ENCODE measurements at regions not wholly inside any gene's neighbourhood (a gene's known extent, or its start where the extent isn't known, plus 50 kb on each side); places are given as distances from the start of the nearest gene placed in this dataset.

DNA sequence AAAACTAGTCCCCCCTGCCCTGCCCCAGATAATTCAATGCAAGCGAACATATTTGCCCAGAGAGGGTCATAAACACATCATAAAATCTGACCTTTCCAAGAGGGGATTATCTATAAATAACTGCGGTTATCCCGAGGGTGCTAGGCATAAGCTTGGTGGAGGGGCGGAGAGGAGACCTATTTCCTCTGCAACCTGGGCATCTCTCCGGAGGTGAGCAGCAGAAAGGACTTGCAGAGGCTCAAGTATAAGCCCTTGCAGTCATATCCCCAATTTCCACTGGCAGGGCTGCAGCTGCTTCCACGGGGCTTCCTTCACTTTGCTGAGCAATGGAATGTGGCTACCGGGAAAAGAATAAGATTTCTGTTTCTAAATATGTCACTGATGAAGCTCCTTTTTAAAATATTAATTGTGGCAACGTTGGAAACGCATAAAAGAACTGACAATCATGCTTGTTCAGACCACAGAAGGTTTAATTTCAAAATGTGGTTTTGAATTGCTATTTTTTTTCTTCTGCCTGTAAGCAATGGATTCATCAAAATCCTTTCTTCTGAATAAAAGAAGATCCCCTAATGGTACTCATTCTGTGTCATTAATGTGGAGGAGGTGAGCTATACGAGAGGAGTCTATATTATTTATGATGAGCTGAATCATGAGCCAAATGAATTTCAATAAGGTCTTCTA lies 268.9 kb upstream of the ATP2B1 start:
- no peak for DNase-seq

DNA sequence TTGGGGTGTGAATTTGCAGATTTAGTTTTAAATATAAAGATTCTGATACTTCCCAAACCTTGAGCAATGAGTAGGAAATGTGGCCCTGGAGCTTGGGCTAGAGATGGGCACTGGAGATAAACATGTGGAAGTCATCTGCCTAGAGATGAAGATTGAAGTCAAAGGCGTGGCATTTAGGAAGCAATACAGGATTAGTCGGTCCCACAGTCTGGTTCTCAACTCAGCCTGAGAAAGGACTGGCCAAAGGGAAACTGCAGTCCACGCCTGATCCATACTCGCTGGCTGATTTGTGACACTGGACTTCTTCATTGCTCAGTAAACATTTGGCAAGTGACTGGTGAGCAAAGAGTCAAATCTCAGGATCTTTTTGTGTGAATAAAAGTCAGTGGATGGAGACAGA lies 268.2 kb upstream of the ATP2B1 start:
- DNase-seq: no peak

DNA sequence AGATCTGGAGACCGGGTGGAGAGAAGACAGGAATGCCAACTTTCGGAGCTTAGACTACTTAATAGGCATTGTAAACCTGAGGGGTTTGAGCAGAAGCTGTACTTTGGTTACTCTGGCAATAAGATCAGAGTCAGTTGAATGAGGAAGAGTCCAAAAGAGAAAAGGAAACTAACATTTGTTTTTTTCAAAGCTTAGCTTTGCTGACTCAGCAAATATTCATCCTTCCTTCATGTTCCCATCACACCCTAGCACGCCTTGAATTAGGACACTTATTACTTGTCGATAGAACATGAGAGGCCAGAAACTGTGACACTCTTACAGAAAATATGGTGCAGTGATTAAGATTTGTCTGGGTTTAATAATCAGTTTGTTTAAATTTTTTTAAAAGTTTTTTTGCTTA lies 266.9 kb upstream of the ATP2B1 start:
- DNase-seq: no peak

DNA sequence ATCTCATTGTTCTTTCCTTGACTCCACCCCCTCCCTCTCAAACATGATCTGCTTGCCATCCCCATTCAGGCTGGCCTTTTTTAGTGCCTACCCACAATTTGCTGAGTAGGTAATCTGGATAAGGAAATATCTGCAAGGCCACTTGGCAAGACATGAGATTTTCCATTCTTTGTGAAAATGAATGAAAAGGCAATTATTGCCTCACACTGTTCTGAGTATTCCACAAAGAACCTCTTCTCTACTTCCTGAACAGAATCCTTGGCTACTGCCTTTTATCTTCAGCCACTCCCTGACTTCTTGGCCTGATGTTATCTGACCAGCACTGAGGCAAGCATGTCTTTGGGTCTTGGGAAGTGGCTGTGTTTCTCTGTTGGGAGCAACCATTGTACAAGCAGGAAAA lies 263.2 kb upstream of the ATP2B1 start:
- no peak for DNase-seq

DNA sequence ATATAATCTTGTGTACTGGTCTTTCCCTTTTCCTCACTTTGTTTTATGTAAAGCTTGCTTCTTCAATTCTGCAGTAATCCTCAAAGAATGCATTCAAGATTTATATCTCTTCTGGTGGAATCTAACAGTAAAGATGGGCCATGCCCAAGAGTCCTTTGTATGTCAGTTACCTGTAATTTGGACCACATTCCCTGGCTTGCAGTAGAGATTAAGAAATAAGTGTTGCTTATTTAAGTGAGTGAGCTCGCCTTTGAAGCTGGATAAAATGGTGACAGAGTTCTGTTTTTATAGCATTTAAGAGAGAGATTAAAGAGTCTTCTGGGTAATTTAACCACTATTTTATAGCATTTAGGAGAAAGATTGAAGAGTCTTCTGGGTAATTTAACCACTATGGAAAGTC lies 262.1 kb upstream of the ATP2B1 start:
- no peak for DNase-seq

DNA sequence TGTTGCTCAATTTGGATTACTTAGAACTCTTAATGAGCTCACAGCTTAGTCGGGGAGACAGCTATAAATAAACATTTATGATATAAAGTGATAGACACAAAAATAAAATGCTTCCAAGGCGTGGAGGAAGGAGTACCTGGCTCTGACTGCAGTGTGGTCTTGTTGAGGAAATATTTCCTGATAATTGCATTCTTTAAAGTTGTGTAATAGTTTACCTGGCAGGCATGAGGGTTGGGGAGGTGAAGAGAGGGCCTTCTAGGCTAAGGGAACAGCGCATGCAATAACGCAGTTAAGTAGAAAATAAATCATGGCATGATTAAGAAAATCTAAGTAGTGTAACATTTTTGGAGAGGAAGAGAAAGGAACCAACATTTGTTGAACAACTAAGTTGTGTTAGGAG lies 260.5 kb upstream of the ATP2B1 start:
- DNase-seq: no peak

DNA sequence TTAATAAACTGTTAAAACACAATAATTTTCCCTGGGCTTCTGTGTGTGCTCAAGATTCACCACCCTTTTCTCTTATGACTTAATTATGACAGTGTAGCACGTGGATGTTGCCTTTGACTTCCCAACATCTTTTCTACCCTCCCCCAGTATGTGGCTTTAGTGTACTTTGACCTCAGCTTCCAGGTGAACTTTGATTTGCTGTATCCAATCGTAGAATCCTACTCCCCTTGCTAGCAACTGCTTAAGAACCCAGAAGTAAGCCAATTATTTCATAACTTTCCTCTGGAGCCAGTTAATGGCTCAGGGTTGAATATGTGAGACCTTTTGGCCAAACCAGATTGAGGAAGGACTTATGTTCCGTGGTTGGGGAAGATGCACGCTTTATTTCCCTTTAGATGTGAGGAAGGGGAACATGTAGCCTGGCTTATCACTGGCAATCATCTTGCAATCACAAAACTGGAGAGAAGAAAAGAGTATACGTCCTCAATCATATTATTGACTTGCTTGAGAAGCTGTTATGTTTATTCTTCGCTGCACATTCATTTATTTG lies 259.6 kb upstream of the ATP2B1 start:
- DNase-seq: no peak

DNA sequence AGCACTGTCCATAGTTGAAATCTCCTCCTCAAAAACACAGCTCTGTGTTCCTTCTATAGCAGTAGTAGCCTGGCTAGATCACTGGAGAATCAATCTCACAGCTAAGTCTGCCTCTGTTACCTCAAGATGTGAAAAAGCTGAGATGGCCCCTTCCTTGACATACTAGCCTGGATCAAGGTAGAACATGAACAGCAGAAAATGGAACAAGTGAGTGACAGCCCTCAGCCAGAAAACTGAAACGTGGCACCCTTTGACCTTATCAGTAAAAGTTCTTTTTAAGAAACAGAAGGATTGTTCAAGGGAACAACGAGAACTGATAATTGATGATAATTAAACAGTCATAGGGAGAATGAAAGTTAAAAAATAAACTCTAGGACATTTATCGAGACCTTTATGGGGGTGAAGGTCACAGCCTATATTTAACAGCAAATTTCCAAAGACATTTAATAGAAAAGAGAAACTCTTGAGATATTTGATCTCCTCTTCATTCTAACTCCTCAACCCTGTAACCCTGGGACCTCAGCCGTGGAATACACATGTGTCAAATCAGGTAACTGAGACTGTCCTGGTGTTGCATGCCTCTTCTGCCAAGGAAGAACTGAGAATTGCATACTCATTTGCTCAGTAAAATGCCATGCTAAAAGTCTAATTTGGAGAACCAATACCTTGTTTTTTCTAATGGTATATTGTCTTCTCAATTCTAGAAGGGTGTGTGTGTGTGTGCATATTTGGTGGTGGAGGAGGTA lies 258.0 kb upstream of the ATP2B1 start:
- DNase-seq: no peak

DNA sequence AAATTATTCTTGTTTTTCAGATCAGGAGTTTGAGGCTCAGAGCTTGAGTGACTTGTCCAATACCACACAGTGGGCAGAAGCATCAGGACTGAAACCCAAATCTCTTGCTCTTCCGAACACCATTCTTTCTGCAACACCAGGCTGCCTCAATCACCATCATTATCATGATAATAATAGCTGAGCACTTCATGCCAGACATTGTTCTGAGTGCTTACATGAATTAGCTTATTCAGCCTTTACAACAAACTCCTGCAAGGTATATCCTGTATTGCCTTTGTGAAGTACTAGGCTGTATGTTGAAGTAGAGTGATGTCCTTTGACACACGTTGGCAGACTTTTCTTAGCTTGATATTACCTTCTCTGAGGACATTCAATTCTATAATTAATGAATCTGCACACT lies 257.4 kb upstream of the ATP2B1 start:
- DNase-seq: no peak

DNA sequence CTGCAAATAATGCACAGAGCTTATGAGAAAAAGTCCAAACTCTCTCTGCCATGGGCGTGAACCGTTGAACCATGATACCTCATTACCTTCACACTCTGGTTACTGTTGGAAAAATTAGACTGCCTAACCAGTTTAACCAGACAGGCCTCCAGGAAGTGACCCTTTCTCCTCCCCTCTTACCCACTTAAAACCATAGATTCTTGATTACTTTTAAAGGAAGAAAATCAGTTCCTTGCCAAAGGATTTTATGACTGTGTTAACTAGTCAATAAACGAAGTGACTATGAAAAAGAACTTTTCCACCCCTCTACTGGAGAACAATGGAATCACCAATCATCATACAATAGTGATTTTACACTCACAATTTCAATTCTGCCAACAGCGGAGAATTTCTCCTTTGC lies 254.0 kb upstream of the ATP2B1 start:
- DNase-seq: peak in 1 of 2 experiments; percentile 6

DNA sequence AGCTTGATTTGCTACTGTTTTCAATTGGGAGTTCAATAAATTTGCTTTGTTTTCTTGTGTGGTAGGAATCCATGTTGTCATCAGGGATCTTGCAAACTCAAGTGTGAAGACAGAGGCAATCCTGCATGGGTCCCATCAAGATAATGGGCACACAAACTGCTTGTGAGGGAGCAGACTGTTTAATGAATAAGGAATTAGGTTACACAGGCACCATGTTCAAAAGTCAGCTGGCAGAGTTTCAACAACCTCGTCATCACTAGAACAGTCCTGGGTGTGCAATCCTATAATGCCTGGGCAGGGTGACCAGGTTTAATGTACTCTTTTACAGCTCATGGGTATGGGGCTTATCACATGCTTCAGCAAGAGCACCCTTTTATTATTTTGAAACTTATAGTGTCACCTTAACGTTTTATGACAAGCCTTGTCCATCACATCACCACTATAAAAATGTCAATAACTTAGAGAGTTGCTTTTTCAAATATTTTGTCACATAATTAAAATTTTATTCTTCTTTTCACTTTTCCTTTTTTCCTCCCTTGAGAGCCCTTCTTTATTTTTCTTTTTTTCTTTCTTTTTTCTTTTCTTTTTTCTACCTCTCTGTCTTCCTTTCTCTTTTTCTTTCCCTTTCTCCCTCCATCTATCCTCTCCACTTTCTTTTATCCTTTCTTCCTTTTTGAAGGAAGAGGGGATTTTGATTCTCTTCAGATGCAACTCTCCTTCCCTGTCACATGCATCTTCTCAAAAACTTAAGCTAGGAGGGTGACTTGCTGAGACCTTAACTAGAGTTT lies 252.2 kb upstream of the ATP2B1 start:
- DNase-seq: no peak

DNA sequence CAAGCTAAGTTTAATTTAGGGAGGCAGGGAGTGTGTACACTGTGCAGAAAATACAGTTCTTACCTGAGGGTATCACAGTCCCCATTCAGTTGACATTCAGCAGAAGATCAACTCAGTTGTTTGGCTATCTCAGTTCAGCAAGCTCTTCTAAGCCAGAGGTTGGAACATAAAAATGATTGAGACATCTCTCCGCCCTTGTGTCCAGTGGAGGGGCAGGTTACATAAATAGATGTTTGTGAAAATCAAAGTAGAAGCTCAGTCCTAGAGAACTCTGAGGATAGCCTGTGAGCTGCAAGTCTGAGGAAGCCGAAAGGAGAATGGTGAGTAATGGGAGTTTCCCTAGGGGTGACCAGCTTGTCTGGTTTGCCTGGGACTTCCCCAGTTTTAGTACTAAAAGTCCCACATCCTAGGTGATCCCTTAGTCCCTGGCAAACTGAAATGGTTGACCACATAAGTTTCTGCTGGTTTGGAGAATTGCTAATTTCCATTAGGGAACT lies 251.4 kb upstream of the ATP2B1 start:
- no peak for DNase-seq

DNA sequence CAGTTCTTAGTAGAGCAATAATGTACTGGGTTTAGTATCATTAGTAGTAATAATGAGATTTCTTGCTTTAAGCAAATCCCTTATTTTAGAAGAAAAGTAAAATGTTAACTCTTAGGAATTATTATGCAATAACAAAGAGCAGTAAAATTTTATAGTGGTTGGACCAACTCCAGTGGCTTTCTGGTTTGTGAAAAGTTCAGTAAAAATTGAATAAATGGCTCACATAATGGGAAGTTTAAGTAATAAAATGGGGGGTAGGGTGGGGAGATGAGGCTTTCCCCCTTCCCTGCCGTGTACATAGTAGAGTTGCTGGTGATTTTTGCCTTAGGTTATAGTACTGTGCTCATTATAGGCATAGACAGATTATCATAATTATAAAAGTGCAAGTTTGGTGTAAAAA lies 250.5 kb upstream of the ATP2B1 start:
- DNase-seq: no peak

DNA sequence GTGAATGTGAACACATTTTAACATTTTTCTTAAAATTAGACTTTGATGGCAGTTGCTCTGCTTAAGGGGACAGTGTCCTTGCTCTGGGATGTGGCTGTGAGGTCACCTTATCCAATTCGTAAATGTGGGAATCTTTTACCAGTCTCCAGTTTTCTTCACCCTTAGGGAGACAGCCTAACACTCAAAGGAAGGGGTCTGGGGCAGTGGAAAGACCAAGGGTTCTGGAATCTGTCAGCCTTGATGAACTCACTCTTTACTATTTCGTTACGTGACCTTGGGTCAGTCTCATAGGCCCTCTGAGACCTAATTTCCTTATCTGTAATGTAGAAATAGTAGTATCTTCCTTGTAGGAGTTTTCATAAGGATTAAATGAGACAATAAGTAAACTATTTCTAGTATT lies 245.6 kb upstream of the ATP2B1 start:
- no peak for DNase-seq

DNA sequence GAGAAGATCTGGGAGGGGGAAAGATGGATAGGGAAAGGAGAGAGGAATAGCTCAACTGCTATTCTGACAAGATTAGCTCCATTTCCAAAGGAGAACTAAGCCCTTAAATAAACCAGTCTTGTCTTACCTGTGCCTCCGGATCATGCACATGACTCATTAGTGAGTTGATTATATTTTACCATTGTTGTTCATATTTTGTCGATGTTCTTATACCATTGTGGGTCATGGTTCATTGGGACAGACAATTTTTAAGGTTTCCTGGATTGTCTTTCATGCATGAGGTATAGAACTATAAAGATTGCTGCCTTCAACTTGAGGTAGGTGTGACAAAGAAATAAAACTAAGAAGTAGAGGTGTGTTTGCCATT lies 243.0 kb upstream of the ATP2B1 start:
- DNase-seq: no peak

DNA sequence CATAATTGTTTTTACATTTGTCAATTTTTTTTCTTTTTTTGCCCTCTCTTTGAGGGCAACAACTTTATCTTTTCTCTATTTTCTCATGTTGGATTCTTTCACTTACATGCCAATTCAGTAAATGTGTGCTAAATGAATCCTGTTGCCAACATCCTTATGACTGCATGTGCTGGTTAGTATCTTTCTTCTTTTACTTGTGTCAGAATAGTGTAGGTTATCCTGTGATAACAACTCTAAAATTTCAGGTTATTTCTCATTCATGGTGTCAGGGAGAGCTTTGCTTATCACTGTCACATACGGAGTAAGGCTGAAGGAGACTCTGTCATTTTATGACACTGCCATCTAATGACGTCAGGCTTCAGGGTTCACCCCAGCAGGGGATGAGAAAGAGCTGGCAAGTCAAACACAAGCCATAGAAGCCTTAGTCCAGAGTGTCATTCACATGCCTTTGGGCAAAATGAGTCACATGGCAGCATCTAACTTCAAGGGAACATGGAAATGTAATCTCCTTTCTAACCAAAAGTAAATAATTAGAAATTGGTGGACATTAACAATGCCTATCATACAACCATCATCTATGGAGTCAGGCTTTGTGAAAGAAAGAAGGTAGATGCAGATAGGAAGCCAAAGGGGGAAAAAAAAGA lies 242.5 kb upstream of the ATP2B1 start:
- no peak for DNase-seq

DNA sequence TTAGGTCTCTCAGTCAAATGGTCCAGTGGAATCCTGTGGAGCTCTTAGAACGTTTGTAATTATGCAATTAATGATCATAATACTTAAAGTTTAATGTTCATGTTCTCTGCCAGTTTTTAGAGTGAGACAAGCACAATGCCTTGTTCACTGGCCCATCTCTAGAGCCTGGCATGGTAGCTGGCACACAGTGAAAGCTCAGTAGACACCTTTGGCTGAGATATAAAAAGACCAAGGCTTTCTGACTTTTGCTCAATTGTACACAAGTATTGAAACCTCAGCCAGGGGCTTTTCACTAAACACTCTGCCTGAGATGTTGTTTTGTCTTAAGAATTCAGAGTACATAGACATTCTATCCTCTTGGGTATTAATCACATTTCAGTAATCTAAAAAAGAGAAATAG lies 241.8 kb upstream of the ATP2B1 start:
- no peak for DNase-seq

DNA sequence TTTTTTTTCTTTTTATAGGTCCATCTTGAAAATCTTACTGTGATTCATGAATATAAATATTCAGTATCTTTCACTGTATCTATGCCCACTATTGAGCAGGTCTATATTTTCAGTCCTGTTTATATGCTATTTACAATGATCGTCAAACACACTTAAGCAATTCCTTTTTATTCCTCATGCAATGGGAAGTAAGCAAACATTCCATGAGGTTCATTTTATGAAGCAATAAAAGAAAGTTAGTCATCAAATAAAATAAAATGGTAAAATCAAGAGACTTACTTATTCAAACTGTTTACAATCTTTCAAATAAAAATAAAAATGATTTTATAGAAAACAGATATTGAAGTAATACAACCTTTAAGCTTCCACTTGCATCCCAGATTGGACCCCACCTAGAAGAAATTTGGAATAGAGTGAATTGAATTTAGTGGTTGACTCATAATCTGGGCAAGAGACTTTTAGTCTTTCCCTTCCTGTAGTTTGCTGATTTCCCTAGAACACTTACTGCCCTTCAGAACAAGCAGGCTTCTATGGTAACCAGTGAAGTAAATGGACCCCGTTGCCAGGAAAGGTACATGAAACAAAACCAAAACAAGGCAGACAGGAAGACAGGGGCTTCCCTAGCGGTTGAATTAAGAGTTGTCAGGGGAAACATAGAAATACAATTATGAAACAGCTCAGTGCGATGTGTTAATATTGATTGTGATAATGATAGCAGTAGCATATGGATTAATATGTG lies 241.0 kb upstream of the ATP2B1 start:
- DNase-seq: no peak

DNA sequence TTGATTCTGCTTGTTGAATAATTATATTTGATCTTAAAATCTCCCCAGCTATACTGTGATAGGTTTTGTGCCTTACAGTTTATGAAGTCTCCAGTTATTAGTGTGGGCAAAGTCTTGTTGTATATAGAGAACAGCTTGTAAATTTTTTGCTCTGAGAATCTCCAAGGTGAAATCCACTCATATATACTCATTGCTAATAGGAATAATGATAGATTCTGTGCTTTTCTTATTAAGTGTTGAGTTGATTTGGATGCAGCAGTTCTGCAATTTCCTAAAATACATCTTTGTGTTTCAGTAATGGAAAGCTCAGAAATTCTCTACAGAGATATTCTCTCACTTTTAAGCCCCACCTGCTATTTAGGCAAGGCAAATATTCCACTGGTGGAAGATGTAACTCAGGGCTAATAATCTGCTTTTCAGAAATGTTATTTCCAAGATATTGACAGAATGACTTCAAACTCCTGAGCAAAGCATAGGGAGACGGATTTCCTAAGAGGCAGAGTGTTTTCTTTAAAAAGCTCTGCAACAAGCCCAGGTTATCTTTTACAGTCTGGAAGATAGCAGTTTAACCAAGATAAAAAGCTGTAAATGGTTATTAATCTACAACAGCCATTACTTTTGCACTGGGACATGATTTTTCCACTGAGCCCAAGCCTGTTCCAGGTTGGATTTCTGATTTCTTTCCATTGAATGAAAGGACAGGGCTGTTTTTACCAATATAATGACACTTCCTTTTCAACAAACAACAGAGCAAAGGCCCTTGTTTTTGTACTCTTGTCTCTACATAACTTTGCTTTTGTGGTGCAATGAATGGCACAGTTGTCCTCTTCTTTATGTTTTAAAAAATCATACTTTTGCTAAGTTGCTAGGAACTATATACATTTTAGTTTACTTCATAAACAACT lies 239.9 kb upstream of the ATP2B1 start:
- DNase-seq: no peak

DNA sequence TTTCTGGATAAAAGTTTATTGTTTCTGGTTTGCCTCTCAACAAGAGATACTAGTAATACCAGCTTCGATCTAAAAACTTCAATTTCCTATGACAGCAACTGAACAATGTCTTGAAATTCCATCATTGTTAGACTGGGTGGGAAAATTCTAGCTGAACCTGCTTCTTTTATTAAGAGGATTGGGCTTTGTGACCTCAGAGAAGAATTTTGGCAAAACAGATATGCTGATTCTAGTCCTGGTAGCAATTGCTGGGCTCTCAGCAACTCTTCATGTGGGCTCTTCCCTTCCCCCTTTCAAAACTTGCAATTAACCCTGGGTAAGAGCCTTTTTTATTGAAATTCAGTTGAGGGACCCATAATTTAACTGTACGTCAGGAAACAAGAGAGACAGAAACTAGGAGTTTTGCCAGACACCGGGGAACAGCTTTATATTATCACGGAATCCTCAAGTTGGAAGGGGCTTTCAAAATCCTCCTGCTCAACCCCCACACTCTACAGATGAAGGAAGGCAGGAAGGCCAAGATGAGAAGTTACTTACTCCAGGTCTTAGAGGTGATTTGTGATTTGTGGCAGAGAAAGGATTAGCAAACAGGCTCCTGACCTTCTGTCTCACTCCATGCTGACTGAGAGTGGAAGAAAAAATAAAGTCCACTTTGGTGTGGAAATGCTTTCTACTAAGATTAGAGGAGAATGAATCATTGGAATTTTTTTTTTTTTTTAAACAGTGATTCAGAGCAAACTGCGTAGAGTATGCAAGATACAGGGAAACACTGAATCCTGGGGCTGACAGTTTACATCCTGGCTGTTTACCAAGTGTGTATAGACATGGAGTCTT lies 239.0 kb upstream of the ATP2B1 start:
- no peak for DNase-seq
